Naive thymus-derived CD8-positive, alpha-beta T cell (primary cell): ENCODE measurements at regions not wholly inside any gene's neighbourhood (a gene's known extent, or its start where the extent isn't known, plus 50 kb on each side); places are given as distances from the start of the nearest gene placed in this dataset.

Experiments
- ATAC-seq, 2 donors: fragments of 150-1000 bp; cut with Tn5 transposase in 1 of 2; sonication (Bioruptor Pico), chemical (Tn5 transposase) in 1 of 2; 1 replicate in 1 of 2; 2 replicates in 1 of 2; pipeline ENCODE4 v1.10.0; 2021; ENCODE audit warnings: mild to moderate bottlenecking in 2 of 2, moderate library complexity in 2 of 2
- POLR2A ChIA-PET: fragments of 350-600 bp; sonication (Branson Sonifier 250); formaldehyde crosslinking; loops from one replicate; lab custom pipeline; 2021; ENCODE audit warnings: antibody characterized with exemption; lab: Charles Lee
- DNase-seq, 10 donors: peaks; one replicate each; pipeline versions ENCODE4 v3.0.0 to v3.0.0-alpha.2; 2020 to 2022
- H3K27ac Mint-ChIP-seq, 10 donors: one replicate each; pipeline ENCODE4 v1.8.0; 2020 to 2022; ENCODE audit warnings: mild to moderate bottlenecking in 10 of 10, mixed read lengths in 10 of 10, moderate library complexity in 4 of 10, inconsistent platforms in 1 of 10
- H3K27me3 Mint-ChIP-seq, 5 donors: one replicate each; pipeline ENCODE4 v1.8.0; 2021 to 2022; ENCODE audit warnings: mixed read lengths in 5 of 5
- H3K36me3 Mint-ChIP-seq, 3 donors: one replicate each; pipeline ENCODE4 v1.8.0; 2020 to 2022; ENCODE audit warnings: mixed read lengths in 3 of 3, mild to moderate bottlenecking in 2 of 3, inconsistent platforms in 1 of 3
- H3K4me1 Mint-ChIP-seq, 4 donors: one replicate each; pipeline ENCODE4 v1.8.0; 2021 to 2022; ENCODE audit warnings: mixed read lengths in 4 of 4
- H3K4me3 Mint-ChIP-seq, 10 donors: one replicate each; pipeline ENCODE4 v1.8.0; 2020 to 2022; ENCODE audit warnings: mild to moderate bottlenecking in 10 of 10, mixed read lengths in 10 of 10, moderate library complexity in 6 of 10, inconsistent platforms in 1 of 10
- H3K9me3 Mint-ChIP-seq, 9 donors: one replicate each; pipeline ENCODE4 v1.8.0; 2020 to 2022; ENCODE audit warnings: mixed read lengths in 9 of 9, mild to moderate bottlenecking in 3 of 9, inconsistent platforms in 1 of 9, moderate library complexity in 1 of 9

GRCh38 chr4:33649015-33649414 is 2595.3 kb downstream of the ARAP2 start:
- POLR2A ChIA-PET, result no interaction called here
- Mint-ChIP-seq H3K4me3 (no peak overlapping the region), H3K9me3 (peaks cover 3 to 44% (median 12%) of the 10 kb centered on the region in 9 donors), H3K36me3 (no peaks in the 10 kb centered on the region), H3K27ac (no peak overlapping the region), H3K4me1 (no peaks in the 10 kb centered on the region), H3K27me3 (no peaks in the 10 kb centered on the region)
- no peak for ATAC-seq
- DNase-seq, result no peak

GRCh38 chr4:33649471-33649870 is 2594.8 kb downstream of the ARAP2 start:
- Mint-ChIP-seq H3K4me3 (no peak overlapping the region), H3K27me3 (no peaks in the 10 kb centered on the region), H3K27ac (no peak overlapping the region), H3K36me3 (no peaks in the 10 kb centered on the region), H3K9me3 (peaks cover 3 to 44% (median 12%) of the 10 kb centered on the region in 9 donors), H3K4me1 (no peaks in the 10 kb centered on the region)
- ATAC-seq (no peak), DNase-seq (no peak)
- POLR2A ChIA-PET, result no interaction called here

GRCh38 chr4:33650036-33650435 is 2594.3 kb downstream of the ARAP2 start:
- H3K4me1 Mint-ChIP-seq, result no peaks in the 10 kb centered on the region
- no peak overlapping the region for H3K4me3 Mint-ChIP-seq
- ATAC-seq (no peak), DNase-seq (no peak)
- peaks cover 3 to 44% (median 12%) of the 10 kb centered on the region in 9 donors for H3K9me3 Mint-ChIP-seq
- H3K36me3 Mint-ChIP-seq, result no peaks in the 10 kb centered on the region
- no peak overlapping the region for H3K27ac Mint-ChIP-seq
- POLR2A ChIA-PET, result no interaction called here
- no peaks in the 10 kb centered on the region for H3K27me3 Mint-ChIP-seq

- ATAC-seq (no peak), DNase-seq (no peak)
- Mint-ChIP-seq H3K4me1 (no peaks in the 10 kb centered on the region), H3K27me3 (no peaks in the 10 kb centered on the region), H3K9me3 (peaks cover 0 to 26% (median 14%) of the 10 kb centered on the region in 9 donors), H3K4me3 (no peak overlapping the region), H3K36me3 (peaks cover 0 to 4% (median 0%) of the 10 kb centered on the region in 3 donors), H3K27ac (no peak overlapping the region)
- POLR2A ChIA-PET, result no interaction called here
These were observed 2585.3 kb downstream of the ARAP2 start for GRCh38 chr4:33658971-33659370.

GRCh38 chr4:33661636-33662035 is 2582.7 kb downstream of the ARAP2 start:
- Mint-ChIP-seq H3K36me3 (peaks cover 0 to 6% (median 0%) of the 10 kb centered on the region in 3 donors), H3K9me3 (peaks cover 7 to 47% (median 35%) of the 10 kb centered on the region in 9 donors)

GRCh38 chr4:33685939-33686338 is 2558.4 kb downstream of the ARAP2 start:
- Mint-ChIP-seq H3K27me3 (no peaks in the 10 kb centered on the region), H3K4me3 (no peak overlapping the region), H3K4me1 (no peaks in the 10 kb centered on the region), H3K27ac (no peak overlapping the region), H3K36me3 (peaks cover 0 to under 1% (median 0%) of the 10 kb centered on the region in 3 donors), H3K9me3 (peaks cover 0 to 18% (median 8%) of the 10 kb centered on the region in 9 donors)
- DNase-seq (no peak), ATAC-seq (no peak)
- POLR2A ChIA-PET, result no interaction called here

More at GRCh38 chr4:33661636-33662035, 2582.7 kb downstream of the ARAP2 start:
- DNase-seq, result no peak
- H3K4me3 Mint-ChIP-seq, result no peak overlapping the region
- no peak for ATAC-seq
- H3K27me3 Mint-ChIP-seq, result no peaks in the 10 kb centered on the region
- H3K4me1 Mint-ChIP-seq, result no peaks in the 10 kb centered on the region
- POLR2A ChIA-PET, result no interaction called here
- no peak overlapping the region for H3K27ac Mint-ChIP-seq

GRCh38 chr4:33696041-33696440 is 2548.3 kb downstream of the ARAP2 start:
- Mint-ChIP-seq H3K4me3 (no peak overlapping the region), H3K4me1 (no peaks in the 10 kb centered on the region), H3K27me3 (no peaks in the 10 kb centered on the region), H3K36me3 (no peaks in the 10 kb centered on the region), H3K27ac (no peak overlapping the region), H3K9me3 (peaks cover 0 to 26% (median 15%) of the 10 kb centered on the region in 9 donors)
- POLR2A ChIA-PET, result no interaction called here
- DNase-seq, result no peak
- no peak for ATAC-seq

- no peak overlapping the region for H3K4me3 Mint-ChIP-seq
- no peaks in the 10 kb centered on the region for H3K27me3 Mint-ChIP-seq
- ATAC-seq (no peak), DNase-seq (no peak)
- H3K4me1 Mint-ChIP-seq, result no peaks in the 10 kb centered on the region
- no peak overlapping the region for H3K27ac Mint-ChIP-seq
- peaks cover 0 to 27% (median 15%) of the 10 kb centered on the region in 9 donors for H3K9me3 Mint-ChIP-seq
- H3K36me3 Mint-ChIP-seq, result no peaks in the 10 kb centered on the region
- POLR2A ChIA-PET, result no interaction called here
These were observed 2547.7 kb downstream of the ARAP2 start for GRCh38 chr4:33696586-33696985.

- Mint-ChIP-seq H3K9me3 (peaks cover 10 to 64% (median 25%) of the 10 kb centered on the region in 9 donors), H3K4me1 (no peaks in the 10 kb centered on the region), H3K27me3 (no peaks in the 10 kb centered on the region), H3K4me3 (no peak overlapping the region), H3K36me3 (peaks cover 0 to 14% (median 0%) of the 10 kb centered on the region in 3 donors), H3K27ac (no peak overlapping the region)
- DNase-seq, result no peak
- POLR2A ChIA-PET, result no interaction called here
- ATAC-seq, result no peak
These were observed 2535.1 kb downstream of the ARAP2 start for GRCh38 chr4:33709247-33709646.

GRCh38 chr4:33711826-33712225 is 2532.5 kb downstream of the ARAP2 start:
- ATAC-seq (no peak), DNase-seq (no peak)
- Mint-ChIP-seq H3K4me1 (no peaks in the 10 kb centered on the region), H3K27me3 (no peaks in the 10 kb centered on the region), H3K36me3 (peaks cover 0 to 14% (median 0%) of the 10 kb centered on the region in 3 donors), H3K4me3 (no peak overlapping the region), H3K27ac (no peak overlapping the region), H3K9me3 (peaks cover 9 to 44% (median 14%) of the 10 kb centered on the region in 9 donors)
- POLR2A ChIA-PET, result no interaction called here

- Mint-ChIP-seq H3K9me3 (peaks cover 6 to 30% (median 12%) of the 10 kb centered on the region in 9 donors), H3K4me1 (no peaks in the 10 kb centered on the region), H3K36me3 (peaks cover 0 to 6% (median 0%) of the 10 kb centered on the region in 3 donors), H3K4me3 (no peak overlapping the region), H3K27ac (no peak overlapping the region), H3K27me3 (no peaks in the 10 kb centered on the region)
- POLR2A ChIA-PET, result no interaction called here
- ATAC-seq (no peak), DNase-seq (no peak)
These were observed 2529.3 kb downstream of the ARAP2 start for GRCh38 chr4:33714971-33715370.

- no peak for DNase-seq
- Mint-ChIP-seq H3K27me3 (no peaks in the 10 kb centered on the region), H3K27ac (no peak overlapping the region), H3K9me3 (peaks cover 2 to 26% (median 10%) of the 10 kb centered on the region in 9 donors), H3K36me3 (peaks cover 0 to 2% (median 0%) of the 10 kb centered on the region in 3 donors), H3K4me3 (no peak overlapping the region), H3K4me1 (no peaks in the 10 kb centered on the region)
- POLR2A ChIA-PET, result no interaction called here
- no peak for ATAC-seq
These were observed 2528.4 kb downstream of the ARAP2 start for GRCh38 chr4:33715841-33716395.

- Mint-ChIP-seq H3K9me3 (peaks cover 0 to 21% (median 5%) of the 10 kb centered on the region in 9 donors), H3K27me3 (no peaks in the 10 kb centered on the region), H3K4me1 (no peaks in the 10 kb centered on the region), H3K4me3 (no peak overlapping the region), H3K27ac (no peak overlapping the region), H3K36me3 (no peaks in the 10 kb centered on the region)
- POLR2A ChIA-PET, result no interaction called here
- ATAC-seq (no peak), DNase-seq (no peak)
These were observed 2522.1 kb downstream of the ARAP2 start for GRCh38 chr4:33722254-33722653.
